COR-L47 (cell line): ENCODE measurements at regions not wholly inside any gene's neighbourhood (a gene's known extent, or its start where the extent isn't known, plus 50 kb on each side); places are given as distances from the start of the nearest gene placed in this dataset.
"Not testable (repeated sequence)": the region's sequence is repeated elsewhere in the genome, so short reads cannot be mapped to it uniquely, and the experiment has no call there.

Source experiments
- DNase-seq: peaks from one replicate; lab custom pipeline; 2025; lab: John Stamatoyannopoulos, UW

GRCh38 chr4:148954011-148954749, 512.0 kb upstream of the NR3C2 start:
- DNase-seq: no peak

DNA sequence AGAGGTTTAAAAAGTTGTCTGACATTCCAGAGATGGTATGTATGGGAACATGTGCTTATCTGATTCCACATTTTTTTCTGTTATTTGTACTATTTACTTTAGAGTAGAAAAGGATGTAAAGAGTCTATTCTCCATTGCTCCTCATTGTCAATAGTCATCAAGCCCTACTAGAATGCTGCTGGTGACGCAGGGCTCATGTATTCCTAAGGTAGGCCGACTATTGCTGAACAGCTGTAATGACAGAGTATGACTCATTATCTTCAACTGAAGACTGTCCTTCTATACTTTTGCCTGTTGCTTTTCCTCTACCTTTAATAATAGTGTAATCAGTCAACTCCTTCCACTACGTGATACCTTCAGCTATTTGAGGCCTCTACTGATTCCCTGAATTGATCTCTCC, 509.1 kb upstream of the NR3C2 start:
- no peak for DNase-seq

GRCh38 chr4:148946271-148946670, 504.1 kb upstream of the NR3C2 start:
- no peak for DNase-seq

- DNase-seq: no peak
These were observed 502.6 kb upstream of the NR3C2 start for GRCh38 chr4:148944839-148945219.

DNA sequence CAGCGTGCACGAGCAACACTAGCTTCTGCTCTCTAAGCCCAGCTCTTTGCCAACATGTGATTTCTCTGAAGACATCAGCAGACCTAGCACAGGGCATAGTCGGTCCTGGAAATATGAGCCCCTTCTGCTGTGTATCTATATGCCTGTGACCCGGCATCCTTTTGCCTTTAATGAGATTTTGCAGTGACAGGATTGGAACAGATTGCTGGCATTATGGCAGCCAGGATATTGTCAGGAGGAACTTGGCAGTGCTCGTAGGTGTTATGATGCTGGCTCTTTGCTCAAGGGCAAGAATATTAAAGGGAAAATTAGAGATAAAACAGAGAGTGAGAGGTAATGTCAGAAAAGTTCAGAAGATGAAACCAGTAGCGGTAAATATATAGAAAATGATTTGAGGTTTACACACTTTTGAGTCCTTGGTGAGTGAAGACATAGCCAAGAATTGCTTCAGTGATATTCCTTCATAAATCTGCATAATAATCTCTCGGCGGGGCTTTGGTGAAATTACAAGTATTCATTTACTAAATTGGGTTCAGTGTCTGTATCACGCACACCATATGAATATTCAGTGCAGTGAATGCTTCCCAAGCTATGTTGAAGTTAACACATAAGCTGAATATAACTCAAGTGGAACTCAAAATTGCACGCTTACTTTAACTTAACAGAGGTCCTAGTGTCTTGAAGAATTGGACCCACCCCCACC, 502.1 kb upstream of the NR3C2 start:
- DNase-seq: no peak

DNA sequence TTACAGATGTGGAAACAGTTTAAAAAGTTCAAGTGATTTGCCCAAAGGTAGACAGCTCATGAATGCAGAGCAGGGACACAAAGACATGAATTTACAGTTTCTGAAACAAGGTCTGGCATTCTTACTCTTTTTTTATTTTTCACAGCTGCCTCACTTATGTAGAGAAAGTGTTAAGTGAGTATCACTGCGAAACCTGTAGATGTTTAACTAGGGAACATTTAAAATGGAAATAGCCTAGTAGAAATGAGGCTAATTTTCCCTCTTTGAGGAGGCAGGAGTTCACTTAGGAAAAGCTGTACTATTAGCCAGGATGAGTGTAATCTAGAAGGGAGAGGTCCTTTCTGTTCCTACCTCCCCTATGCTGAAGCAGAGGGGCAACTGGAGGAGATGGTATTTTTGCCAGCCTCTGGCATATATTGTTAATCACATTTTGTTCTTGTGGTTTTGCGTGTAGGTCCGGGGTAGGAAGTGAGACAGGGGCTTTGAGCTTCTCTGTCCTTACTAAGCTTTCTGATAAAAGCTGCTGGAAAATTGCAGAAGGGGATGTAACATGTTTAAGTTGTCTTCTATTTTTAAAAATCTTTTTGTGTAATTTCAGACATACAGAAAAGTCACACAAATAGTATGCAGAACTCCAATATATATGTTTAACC, 492.8 kb upstream of the NR3C2 start:
- no peak for DNase-seq

DNA sequence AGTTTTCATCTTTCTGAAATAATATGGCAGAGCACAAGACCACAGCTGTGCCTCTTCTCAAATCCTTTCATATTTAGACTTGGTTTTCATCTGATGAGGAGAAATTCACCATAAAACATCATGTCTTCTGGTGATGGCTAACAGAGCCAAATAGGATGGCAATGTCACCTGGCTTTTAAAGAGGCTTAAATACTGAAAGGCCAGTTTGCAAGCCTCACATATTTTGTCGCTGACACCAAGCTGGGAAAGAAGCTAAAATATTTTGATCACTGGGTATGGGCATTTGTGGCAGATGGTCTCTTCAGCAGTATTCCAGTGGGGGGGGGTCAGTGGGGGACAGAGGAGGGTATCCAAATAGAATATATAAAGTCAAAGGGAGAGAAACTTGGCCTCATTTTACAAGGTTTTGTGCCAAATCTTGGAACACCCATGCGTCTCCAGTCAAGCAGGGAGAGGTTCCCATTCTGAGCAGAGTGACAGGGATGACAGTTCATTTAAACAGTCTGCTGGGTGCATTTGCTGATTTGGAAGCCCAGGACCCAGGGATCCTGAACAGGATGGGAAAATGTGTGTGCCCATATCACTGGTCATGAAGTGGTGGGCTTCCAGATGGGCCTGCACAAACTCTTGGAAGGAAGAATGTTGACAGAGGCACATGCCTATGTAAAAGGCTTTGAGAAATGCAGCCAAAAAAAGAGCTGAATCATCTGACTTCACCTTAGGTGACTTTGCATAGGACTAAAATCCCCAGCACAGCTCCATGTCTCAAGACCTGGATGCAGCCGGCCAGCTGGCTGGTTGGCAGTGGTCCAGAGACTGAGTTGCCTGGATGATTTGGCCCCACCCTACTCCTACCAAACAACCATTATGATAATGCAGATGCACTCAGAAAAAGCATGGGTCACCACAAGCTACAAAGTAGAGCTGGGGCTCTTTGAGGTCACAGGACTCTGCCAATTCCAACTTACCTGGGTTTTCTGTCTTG, 484.4 kb upstream of the NR3C2 start:
- DNase-seq: peak; percentile 69

DNA sequence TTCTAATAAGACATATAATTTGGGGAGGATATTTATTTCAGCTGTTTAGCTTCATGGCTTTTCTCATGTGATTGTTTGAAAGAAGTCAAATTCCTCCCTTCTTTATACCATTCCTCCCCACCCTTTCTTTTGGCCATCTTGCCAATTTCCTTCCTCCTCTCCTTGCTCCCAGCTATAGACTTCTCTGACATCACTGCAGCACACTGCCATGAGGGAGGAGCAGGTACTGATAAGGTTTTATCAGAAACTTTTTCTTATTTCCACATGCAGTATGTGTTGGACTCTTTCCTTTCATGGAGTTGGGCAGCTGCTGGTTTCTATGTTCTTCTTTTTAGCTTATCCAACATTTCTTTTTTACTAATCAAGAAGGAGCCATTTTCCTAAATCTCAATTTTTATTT, 481.7 kb upstream of the NR3C2 start:
- DNase-seq: no peak

- no peak for DNase-seq
These were observed 480.3 kb upstream of the NR3C2 start for GRCh38 chr4:148922497-148922896.

DNA sequence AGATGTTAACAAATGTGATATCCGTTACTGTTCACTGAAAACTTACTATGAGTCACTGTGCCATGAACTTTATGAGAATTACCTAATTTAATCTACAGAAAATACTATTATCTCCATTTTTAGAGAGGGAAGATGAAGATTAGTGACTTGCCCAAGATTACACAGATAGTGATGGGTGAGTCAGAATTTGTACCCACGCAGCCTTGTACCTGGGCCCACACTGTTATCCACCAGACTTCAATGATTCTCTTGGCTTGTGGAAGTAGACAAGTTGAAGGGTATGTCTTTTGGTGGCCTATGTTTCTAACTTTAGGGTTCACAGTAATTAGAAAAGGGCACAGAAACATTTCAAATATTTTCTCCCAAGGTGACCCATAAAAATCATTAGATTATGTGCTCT, 472.5 kb upstream of the NR3C2 start:
- no peak for DNase-seq

DNA sequence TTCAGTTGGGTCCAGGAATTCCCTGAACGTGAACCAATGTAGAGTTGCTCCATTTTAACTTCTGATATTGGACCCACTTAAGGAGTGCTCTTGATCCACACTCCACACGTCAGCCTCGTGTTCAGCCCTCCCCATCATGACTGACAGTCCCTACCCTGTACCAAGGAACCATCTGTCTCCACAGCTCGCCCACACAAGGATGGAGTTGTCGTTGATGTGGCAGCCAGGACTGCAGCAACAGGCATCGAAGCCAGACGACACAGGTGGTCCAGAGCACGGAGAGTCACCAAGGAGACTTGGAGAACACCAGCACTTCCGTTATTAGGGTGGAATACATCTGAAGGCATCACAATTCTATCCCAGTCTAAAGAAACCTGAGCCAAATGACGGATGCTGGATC, 472.1 kb upstream of the NR3C2 start:
- no peak for DNase-seq

DNA sequence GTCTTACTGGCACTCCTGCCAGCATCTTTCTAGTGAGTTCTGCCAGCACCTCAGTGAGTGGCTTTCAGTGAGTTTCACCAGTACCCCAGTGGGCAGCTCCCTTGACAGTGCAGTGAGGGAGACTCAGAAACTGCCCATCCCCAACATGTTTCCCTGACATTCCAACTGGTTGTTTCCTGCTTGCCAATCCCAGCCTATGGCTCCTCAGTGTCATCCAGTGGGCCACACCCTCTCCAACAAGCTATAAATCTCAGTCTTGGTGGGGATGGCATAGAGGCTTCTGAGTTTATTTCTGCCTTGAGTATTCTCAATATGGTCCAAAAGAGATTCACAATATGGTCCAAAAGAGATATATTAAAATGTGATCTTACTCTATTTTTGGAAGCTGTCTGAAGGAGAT, 461.2 kb upstream of the NR3C2 start:
- DNase-seq: no peak

GRCh38 chr4:148901075-148901705, 459.0 kb upstream of the NR3C2 start:
- DNase-seq: no peak

GRCh38 chr4:148898139-148898538, 455.9 kb upstream of the NR3C2 start:
- not testable (repeated sequence) for DNase-seq

- no peak for DNase-seq
These were observed 450.9 kb upstream of the NR3C2 start for GRCh38 chr4:148893095-148893494.

- no peak for DNase-seq
These were observed 441.7 kb upstream of the NR3C2 start for GRCh38 chr4:148883891-148884290.

DNA sequence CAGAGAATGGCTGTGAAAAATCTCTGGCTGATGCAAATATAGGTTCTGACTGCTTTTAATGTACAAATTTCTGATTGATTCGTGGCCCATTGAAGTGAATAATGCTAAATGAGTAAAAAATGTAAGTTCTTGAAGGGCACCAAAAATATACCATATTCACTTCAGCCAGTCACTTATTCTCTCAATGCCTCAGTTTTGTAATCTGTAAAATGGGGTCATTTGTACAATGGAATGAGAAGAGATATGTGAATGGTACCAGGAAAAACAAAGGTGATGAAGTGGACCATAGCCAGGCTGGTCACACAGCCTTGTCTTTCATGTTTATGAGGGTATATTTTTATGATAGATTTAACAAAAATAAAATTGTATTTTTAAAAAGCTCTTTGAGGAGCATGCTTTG, 441.2 kb upstream of the NR3C2 start:
- no peak for DNase-seq

DNA sequence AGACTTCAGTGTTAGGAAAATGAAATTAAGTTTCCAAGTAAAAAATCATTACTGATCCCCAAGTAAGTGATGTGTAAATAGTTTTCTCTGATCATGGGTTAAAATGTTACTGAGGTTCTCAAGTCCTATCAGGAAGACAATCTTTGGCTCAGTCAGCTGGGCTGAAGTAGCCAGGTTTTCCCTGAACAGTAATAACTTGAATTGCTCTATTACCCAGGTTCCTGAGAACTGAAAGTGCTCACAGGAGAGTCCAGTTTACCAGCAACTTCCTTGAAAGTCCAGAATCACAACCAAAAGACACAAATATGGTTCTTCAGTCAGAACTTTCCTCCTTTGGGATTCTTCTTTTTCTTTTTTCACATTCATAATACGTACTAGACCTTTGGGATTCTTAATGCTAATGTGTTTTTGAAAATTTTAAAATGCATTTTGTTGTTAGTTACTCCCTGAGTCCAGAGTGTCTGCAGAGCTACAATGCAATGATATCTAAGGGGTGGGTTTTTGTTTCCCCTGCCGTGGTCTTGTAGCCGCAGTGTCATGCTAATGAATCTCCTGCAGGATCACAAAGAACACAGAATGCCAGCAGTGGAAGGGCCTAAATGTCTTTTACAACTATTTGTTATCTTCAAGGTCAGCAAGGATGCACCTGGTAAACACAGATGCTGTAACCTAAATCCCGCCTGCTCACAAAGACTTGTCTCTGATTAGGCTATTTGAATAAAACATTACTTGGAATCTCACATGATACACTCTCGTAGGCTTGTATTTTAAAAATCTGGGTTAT, 439.8 kb upstream of the NR3C2 start:
- no peak for DNase-seq

DNA sequence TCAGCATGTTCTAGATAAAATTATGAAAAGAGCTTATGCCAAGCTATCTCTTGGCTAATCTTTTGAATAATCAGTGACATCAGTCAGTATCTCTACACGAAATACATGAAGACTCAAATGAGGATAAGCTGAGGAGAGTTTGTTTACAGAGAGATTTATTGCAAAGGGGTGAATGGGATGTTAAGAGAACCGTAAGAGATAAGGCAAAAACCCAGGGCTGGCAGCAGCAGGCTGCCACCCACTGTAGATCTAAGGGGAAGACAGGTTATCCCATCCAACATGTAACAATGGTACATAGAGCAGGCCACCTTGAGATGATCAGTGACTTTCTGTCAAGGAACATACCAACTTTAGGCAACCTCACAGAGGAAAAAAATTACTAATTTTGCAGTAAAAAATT, 432.1 kb upstream of the NR3C2 start:
- DNase-seq: no peak

- no peak for DNase-seq
These were observed 426.0 kb upstream of the NR3C2 start for GRCh38 chr4:148868191-148868590.

DNA sequence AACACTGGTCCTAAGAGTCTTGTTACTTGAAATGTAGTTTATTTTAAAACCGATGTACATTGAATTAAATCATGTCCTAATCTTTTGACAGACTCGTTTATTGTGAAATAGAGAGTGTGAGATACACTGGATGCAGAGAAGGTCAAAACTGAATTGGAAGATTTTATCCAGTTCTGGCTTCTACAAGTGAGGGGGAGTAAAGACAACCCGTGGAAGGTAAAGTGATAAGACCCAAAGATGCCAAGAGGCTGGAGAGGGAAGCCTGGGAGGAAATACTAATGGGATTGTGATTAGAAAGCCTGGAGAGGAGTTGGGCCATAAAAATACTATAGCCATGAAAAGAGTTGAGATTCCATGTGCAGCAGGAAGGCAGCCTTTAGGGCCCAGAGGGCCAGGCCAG, 424.5 kb upstream of the NR3C2 start:
- DNase-seq: no peak
